HepG2 (cell line): ENCODE measurements at regions not wholly inside any gene's neighbourhood (a gene's known extent, or its start where the extent isn't known, plus 50 kb on each side); places are given as distances from the start of the nearest gene placed in this dataset.

Source experiments
- GTF3A ChIP-seq: sonication (generic); formaldehyde crosslinking; conservative IDR thresholded peaks from 2 replicates; pipeline ENCODE4 v1.4.0; 2020; ENCODE audit warnings: mild to moderate bottlenecking, missing genetic modification reagents
- POLR2AphosphoS5 ChIP-seq: IDR thresholded peaks from 2 replicates; pipeline ENCODE4 v1.6.1; 2012; ENCODE audit warnings: low read depth, low read length
- ZNF878 ChIP-seq: sonication (generic); formaldehyde crosslinking; IDR thresholded peaks from 2 replicates; pipeline ENCODE4 v1.8.1; 2023; ENCODE audit warnings: mild to moderate bottlenecking, missing genetic modification reagents, moderate library complexity

DNA sequence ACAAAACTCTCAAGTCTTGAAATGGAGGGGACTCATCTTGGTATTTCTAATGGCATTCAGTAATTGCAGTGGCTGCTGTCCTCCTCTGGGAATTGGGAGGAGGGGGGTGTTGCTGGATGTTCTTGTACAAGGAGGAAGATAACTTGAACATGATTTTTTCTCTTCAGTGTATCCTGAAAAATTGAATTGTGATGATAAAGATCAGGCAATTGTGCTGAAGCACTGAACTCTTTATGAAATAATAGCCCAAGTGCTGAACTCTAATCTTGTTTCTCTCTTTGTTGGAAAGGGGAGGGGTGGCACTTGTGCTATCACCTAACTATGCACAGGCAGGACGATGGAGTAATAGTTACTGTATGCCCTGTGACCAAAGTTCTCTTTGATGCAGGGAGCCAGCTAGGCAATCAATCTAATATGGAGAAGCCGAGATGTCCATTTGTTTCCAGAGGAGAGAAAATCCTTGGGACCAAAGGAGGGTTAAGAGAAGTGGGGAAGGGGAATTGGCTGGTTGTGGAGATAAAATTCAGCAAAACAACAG, 68.1 kb upstream of the ATP2C1 start:
- no peak for TF ChIP-seq POLR2AphosphoS5
- no peak for TF ChIP-seq ZNF878 (CRISPR knock-in tag)
- no peak for TF ChIP-seq GTF3A
